HG03045 (cell line): ENCODE measurements at regions not wholly inside any gene's neighbourhood (a gene's known extent, or its start where the extent isn't known, plus 50 kb on each side); places are given as distances from the start of the nearest gene placed in this dataset.

Source experiments
- ATAC-seq: cut with Tn5 transposase; IDR thresholded peaks from one replicate; pipeline ENCODE4 v1.9.1; 2021; ENCODE audit warnings: mild to moderate bottlenecking, moderate library complexity; ENCODE audit not compliant: unreplicated experiment

GRCh38 chr12:93275589-93275988 is 102.1 kb upstream of the NUDT4 start:
- ATAC-seq, result no peak

GRCh38 chr12:93279565-93280412 is 97.9 kb upstream of the NUDT4 start:
- ATAC-seq, result no peak

- no peak for ATAC-seq
Observed at GRCh38 chr12:93287149-93287548, 90.6 kb upstream of the NUDT4 start.

- ATAC-seq, result no peak
Observed at GRCh38 chr12:93288626-93289025, 89.1 kb upstream of the NUDT4 start.

- no peak for ATAC-seq
Observed at GRCh38 chr12:93290391-93290790, 87.3 kb upstream of the NUDT4 start.

- no peak for ATAC-seq
Observed at GRCh38 chr12:93292213-93292612, 85.5 kb upstream of the NUDT4 start.

GRCh38 chr12:93292731-93293566 is 84.8 kb upstream of the NUDT4 start:
- no peak for ATAC-seq

GRCh38 chr12:93297032-93297431 is 80.7 kb upstream of the NUDT4 start:
- ATAC-seq, result peak; percentile 88

GRCh38 chr12:93297536-93297935 is 80.2 kb upstream of the NUDT4 start:
- ATAC-seq, result no peak

- no peak for ATAC-seq
Observed at GRCh38 chr12:93299262-93299846, 78.4 kb upstream of the NUDT4 start.

- no peak for ATAC-seq
Observed at GRCh38 chr12:93300611-93301021, 77.1 kb upstream of the NUDT4 start.

- ATAC-seq, result no peak
Observed at GRCh38 chr12:93302331-93303229, 75.1 kb upstream of the NUDT4 start.

- ATAC-seq, result no peak
Observed at GRCh38 chr12:93306636-93307035, 71.1 kb upstream of the NUDT4 start.

- ATAC-seq, result no peak
Observed at GRCh38 chr12:93308281-93308680, 69.4 kb upstream of the NUDT4 start.

- no peak for ATAC-seq
Observed at GRCh38 chr12:93311827-93312226, 65.9 kb upstream of the NUDT4 start.

GRCh38 chr12:93314177-93314497 is 63.6 kb upstream of the NUDT4 start:
- ATAC-seq, result no peak

GRCh38 chr12:93315385-93315906 is 62.3 kb upstream of the NUDT4 start:
- ATAC-seq, result no peak

GRCh38 chr12:93315907-93316622 is 61.7 kb upstream of the NUDT4 start:
- ATAC-seq, result no peak

GRCh38 chr12:93316623-93316971 is 61.1 kb upstream of the NUDT4 start:
- no peak for ATAC-seq

- no peak for ATAC-seq
Observed at GRCh38 chr12:93317227-93317626, 60.5 kb upstream of the NUDT4 start.
